DMS 273 treated with DMSO at 0.1 percent for 48 hours (cell line): ENCODE measurements at regions not wholly inside any gene's neighbourhood (a gene's known extent, or its start where the extent isn't known, plus 50 kb on each side); places are given as distances from the start of the nearest gene placed in this dataset.
A peak's percentile ranks its signal among the peaks of the same experiment; 100 is the strongest.
"Not testable (repeated sequence)": the region's sequence is repeated elsewhere in the genome, so short reads cannot be mapped to it uniquely, and the experiment has no call there.

Experiments used
- DNase-seq: peaks from one replicate; lab custom pipeline; 2025; lab: John Stamatoyannopoulos, UW

DNA sequence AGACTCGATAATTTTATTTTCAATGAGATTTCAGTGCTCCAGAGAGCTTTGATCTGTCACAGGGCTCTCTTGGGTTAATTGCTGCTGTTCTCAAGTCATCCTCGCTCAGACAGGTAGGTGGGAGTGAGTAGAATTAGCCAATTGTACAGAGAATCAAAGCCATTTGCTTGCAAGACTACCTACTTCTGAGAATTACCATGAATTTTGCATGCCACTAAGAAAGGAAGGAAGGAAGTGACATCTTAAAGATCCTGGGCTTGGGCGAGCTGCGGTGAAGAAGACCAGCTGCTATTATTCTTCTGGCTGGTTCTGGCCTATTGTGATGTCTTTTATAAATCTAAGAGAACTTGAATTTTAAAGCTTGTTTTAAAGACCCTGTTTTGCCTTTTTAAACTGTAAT, 154.1 kb upstream of the LPP start:
- DNase-seq: no peak

DNA sequence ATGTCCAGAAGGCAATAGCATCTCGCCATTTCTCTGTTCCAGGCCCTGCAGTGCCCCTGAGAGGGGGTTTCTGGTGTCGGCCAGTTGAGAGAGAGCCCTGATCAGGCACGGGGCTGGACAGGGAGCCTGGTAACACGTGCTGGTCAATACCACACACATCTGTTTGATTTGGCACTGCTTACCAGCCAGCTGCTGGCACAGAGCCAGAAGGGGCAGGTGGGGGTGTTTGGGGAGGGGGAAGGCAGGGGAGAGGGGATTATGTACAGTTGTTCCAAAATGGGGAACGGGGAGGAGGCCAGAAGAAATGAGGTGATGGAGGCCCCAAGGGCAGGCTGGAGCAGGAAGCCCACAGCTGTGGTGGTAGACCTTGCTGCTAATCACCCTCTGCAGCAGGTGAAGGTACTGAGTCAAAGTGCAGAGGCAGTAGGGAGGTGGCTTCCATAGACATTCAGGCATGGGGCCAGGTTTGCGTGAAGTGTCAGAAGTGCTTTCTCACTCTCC, 153.5 kb upstream of the LPP start:
- no peak for DNase-seq

DNA sequence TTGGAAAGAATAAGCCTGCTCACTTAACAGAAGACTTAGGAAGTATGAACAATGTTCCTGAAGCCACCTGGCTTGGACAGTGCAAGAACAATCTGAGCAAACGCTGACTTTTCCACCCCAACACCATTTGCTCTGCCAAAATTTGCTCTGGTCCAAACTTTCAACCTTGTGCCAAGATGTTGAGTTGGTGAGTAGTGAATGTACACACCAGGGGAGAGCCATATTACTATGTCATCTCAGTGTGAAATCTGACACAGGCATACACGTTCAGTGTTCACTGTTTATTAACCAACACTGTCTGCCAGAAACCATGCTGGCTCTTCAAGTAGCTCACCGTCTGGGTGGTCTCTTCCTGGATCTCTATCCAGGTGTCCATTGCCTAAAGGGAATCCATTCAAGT, 152.9 kb upstream of the LPP start:
- DNase-seq: no peak

DNA sequence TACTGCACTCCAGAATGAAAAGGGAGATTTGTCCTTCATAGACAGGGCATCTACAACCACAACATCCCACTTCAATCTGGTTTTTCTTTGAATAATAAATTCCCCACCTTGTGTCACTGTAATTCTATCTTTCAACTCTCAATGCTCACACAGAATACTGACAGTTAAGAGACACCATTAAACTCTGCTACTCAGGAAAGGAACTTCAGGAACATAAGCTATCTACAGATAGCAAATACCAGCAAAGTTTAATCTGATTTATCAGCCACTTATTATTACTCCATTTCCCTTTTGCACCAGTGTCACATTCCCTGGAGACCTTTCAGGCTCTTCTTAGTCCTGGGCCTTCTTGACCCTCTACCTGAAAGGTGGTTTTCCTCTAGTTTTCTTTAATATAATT, 152.0 kb upstream of the LPP start:
- no peak for DNase-seq

DNA sequence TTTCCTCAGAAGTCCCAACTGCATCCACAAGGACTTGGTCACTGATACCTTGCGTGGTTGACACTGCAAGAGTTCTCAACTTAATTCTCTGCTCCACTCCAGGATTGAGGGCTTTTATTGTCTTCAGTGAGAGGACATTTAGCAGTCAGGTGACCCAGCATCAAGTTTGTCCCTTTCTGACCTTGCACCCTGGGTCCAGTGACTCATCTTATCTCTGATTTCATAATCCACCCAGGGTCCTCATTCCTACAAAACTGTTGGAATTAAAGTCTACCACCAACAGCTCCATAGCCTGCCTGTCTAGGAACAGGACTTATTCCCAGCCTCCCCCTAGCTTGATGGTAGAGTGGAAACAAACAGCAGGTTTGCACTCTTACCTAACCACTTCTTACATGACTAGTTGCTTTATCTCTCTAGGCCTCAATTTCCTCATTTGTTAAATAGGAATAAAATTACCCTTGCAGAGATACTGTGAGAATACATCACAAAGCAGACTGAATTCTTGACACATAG, 151.3 kb upstream of the LPP start:
- DNase-seq: no peak

DNA sequence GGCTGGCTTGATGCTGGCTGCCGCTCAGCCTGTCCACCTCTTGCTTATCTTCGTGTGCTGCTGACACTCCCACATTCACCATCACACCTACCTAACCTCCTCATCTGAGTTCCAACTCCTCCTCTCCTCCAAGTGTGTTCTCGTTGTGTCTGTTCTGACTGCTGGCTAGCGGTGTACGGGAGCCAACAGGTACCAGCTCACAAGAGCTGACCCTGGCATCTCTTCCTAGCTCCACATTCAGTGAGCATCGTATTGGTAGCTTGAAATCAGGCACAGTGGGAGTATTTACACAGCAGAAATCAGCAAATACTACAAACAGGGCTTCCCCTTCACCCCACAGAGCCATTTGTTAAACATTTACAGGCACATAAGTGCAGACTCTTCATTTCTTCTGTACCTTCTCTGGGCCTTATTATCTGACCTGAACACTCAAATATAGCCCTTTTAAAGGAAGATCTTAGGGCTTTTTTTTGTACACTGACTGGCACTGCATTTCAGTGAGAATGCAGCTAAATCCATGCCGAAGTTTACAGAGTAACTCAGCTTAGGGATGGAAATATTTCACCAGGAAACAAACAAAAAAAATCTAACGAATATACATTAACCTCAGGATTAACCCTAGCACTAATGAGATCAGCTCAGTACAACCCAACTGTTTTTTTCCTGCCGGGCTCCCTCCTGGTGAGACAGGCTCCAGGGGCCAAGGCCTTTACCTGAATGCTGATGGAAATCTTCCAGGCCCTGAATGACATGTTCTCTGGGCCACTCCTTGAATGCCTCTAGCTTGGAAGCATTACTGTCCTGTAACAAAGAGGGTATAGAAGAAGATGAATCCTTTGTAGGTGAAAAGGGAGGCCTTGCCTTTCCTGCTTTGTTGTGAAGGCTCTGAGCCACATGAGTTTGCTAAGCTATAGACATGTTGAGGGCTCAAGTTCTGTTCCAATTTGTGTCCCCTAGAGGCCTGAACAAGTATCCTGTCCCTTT, 150.5 kb upstream of the LPP start:
- no peak for DNase-seq

DNA sequence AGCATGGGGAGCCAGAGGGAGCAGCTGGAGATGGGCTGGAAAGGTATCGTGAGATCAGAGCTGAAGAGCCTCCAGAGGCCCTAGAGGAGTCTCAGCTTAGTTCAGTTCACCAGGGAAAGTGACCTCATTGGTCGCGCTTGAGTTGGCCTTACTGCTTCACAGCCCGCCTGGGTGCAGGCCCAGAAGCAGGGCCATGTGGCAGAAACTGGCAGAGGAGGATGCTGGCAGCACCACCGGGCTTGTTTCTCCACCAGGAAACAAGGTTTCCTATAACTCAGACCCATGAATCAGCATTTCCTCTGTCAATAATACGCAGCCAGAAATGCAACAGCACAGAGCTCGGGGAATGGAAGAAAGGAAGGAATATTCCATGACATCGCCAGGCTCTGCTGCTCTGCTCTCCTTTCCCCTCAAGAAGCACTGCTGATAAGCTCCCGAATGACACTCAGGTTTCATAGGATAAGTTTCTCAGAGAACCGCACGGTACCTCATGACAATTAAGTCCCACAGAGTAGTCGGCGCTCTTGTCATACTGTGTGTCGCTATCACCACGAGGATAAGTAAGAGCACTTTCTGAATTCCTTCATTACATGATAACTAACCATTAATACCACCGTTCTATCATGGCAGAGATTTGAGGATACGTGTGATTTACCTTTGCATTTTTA, 147.1 kb upstream of the LPP start:
- DNase-seq: no peak

DNA sequence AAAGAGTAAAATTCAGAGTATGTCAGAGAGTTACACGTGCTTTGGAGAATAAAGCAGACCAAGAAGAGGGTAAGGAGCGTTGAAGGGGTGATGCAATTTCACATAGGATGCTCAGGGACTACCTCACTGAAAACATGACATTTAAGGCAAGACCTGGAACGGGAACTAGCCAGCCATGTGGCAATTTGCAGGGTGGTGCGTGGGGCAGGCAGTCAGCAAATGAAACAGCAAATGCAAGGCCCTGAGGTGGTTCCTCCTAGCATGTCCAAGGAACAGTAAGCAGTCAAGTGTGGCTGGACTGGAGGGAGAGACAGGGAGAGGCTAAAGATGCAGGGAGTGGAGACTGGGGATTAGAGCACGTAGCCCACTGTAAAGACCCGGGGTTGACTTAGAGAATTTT, 146.1 kb upstream of the LPP start:
- no peak for DNase-seq

DNA sequence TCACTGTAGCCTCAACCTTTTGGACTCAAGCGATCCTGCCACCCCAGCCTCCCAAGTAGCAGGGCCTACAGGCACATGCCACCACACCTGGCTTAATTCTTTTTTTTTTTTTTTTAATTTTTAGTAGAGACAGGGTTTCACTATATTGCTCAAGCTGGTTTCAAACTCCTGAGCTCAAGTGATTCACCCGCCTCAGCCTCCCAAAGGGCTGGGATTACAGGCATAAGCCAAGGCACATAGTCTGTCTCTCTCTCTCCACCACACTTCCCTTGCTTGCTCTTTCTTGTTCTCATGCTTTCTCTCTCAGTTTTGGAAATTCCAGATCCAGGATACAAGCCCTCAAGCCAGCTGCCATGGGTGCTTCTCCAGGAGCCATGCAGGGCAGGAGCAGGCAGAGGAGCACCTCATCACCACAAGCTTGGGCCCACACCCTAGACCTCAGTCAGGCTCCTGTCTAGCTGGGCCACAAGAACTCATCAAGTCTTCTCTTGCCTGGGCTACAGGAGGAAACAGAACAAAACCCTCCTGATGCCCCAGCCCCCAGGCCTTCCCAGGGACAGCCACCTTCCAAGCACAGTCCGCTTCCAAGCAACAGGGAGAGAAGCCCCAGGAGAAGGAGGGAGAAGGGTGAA, 145.3 kb upstream of the LPP start:
- no peak for DNase-seq

DNA sequence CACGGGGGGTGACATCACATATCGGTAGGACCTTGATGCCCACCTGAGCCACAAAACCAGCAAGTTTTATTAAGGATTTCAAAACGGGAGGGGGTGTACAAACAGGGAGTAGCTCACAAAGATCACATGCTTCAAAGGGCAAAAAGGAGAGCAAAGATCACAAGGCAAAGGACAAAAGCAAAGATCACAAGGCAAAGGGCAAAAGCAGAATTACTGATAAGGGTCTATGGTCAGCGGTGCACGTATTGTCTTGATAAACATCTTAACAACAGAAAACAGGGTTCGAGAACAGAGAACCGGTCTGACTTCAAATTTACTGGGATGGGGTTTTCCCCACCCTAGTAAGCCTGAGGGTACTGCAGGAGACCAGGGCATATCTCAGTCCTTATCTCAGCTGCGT, 143.5 kb upstream of the LPP start:
- no peak for DNase-seq

DNA sequence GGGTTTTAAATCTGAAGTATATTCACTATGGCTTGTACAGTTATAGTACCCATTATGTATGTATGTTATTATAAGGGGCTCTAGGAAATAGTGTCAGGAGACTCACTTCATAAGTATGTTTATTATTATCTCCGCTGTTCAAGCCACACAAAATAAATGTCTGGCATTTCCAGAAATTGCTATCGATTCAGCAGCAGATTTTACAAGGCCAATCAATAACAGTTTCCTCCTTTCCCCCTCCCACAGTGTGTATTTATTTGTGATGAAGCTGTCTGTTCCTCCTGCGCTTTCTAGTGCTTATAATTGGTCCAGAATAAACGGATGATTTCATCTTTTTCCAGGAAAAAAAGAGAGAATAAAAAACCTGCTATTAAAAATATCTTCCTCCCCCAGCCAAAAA, 134.2 kb upstream of the LPP start:
- no peak for DNase-seq

DNA sequence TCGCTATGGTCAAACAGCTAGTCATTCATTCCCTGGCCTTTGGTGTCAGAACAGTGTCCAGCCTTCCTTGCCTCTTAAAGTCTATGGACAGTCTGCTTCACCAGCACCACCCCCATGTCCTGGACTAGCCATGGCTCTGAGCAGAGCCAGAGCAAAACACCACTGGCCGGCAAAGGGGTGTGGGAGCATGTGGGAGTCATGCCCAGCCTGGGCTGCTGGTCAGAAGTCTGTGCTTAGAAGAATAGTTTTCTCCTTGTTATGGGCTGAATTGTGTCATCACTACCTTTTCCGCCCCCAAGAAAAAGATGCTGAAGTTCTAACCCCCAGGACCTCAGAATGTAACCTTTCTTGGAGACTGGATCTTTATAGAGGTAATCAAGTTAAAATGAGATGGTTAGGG, 132.9 kb upstream of the LPP start:
- no peak for DNase-seq

DNA sequence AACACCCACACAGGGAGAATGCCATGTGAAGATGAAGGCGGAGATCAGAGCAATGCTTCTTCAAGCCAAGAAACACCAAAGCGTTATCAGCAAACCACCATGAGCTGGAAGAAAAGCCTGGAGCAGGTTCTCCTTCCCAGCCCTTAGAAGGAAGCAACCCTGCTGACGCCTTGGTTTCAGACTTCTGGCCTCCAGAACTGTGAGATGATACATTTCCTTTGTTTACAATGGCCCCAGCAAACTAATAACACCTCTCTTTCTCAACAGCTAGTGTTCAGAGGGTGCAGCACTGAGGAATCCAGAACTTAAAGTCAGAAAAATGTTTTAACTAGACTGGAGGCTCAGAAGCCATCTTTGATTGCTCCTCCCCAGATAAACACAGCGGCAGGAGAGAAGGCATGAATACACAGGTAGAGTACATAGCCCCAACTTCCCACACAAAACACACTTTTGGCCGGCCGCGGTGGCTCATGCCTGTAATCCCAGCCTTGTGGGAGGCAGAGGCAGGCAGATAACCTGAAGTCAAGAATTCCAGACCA, 132.4 kb upstream of the LPP start:
- no peak for DNase-seq

DNA sequence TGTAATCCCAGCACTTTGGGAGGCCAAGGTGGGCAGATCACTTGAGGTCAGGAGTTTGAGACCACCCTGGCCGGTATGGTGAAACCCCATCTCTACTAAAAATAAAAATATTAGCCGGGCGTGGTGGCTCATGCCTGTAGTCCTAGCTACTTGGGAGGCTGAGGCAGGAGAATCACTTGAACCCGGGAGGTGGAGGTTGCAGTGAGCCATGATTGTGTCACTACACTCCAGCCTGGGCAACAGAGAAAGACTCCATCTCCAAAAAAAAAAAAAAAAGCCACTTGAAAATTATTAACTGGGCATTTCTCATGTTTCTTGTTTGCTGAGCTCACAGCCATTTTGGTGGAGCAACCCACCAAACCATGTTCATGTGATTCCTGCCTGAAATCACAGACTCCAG, 131.1 kb upstream of the LPP start:
- not testable (repeated sequence) for DNase-seq

DNA sequence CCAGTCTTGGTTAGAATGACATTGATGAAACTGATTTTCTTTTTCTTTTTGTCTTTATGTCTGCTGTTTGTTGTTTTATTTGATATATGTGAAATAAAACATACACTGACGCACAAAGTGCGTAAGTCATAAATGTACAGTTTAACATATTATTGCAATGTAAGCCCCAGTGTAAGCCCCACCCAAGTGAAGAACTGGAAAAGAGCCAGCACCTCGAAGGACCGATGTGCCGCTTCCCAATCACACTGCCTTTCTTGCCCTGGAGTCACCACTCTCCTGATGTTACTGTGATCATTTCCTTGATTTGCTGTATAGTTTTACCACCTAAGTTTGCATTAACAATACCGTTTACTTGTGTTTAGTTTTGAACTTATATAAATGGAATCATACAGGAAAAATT, 128.4 kb upstream of the LPP start:
- no peak for DNase-seq

DNA sequence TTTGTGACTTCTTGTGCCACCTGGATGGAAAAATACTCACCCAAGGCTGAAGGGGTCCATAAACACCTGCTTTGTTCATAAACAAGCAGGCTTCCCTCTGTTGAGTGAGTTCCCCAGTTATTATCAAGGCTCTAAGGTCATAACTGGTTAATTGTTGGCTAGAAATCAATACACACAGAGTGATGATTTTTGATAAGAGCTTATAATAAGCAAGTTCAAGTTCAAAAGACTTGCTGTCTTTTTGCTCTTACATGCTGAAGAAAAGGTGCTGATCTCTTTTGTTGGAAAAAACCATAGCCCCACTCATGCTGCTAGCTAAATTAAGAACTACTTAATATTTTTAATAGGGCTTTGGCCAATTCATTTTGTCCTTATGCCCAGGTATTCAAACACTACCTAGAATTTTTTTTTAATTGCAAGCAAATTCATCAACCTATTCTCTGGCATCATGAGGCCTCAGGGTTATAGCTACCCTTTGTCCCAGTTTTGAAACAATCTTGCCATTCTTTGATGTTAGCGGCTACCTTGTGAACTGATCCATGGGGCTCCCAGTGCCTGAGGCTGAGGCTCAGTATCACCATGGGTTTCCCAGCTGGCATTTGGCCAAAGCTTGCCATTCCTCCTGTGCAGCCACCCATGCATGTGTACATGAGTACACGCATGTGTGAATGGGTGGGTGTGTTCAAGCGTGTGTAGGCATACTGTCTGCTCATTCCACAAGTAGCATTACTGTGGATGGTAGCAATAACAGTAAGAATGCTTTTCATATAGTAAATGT, 127.6 kb upstream of the LPP start:
- no peak for DNase-seq

DNA sequence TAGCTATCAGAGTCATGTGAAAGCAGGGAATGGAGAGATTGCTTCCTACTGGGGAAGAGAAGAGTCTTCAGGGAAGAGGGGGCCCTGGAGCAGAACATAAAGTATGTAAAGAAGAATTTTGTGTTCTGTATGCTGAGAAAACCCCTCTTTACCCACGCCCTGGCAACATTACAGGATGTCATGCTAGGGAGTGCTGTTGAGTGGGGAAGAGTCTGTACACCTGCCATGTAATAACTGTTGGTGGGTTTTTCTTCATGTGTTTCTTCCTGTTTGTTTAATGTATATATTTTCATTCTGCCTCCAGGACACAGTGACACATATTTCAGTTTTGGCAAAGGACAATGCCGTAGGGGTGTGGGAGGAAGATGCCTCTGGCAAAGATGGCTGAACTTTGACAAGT, 122.8 kb upstream of the LPP start:
- DNase-seq: no peak

DNA sequence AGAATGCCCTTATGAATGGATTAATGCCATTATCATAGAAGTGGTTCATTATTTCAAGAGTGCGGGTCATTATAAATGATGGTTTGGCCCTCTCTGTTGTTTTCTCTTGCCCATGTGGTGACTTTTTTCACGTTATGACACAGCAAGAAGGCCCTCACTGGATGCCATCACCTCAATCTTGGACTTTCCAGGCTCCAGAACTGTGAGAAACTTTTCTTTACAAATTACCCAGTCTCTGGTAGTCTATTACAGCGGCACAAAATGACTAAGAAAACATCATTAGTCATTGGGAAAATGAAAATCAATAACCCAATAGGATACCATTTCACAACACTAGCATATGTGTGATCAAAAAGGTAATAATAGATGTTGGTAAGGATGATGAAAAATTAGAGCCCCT, 119.0 kb upstream of the LPP start:
- no peak for DNase-seq

DNA sequence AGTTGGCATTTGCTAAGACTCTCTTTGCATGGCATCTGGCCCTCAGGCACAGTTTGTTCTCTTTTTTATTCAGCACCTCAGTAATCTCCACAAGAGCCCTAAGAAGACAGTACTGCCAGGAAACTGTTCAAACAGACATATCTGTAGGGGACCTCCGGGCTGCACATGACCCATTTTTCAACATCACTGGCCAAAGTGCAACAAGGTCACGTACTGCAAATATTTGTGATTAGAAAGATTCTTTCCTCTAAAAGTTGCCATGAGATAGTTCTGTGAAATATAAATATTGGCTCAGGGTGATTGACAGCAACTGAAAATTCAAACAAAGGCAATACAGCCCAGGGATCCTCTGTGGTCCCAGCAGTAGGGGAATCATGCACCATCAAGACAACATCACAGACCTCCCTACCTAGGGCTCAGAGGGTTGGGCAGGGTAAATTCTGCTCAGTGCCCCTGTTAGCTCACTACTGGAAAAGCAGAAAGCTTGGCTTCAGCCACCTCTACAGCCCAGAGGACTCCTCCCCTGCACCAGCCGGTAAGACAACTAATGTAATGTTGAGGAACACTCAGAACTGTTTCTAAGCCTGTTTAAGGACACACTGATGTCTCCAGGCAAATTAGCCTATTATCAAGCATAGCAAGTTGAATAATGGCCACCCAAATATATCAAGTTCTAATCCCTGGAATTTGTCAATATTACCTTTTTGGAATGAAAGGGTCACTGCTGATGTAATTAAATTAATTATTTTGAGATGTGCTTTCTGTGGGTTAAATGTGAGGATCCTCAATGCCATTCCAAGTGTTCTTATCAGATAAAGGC, 117.4 kb upstream of the LPP start:
- no peak for DNase-seq

DNA sequence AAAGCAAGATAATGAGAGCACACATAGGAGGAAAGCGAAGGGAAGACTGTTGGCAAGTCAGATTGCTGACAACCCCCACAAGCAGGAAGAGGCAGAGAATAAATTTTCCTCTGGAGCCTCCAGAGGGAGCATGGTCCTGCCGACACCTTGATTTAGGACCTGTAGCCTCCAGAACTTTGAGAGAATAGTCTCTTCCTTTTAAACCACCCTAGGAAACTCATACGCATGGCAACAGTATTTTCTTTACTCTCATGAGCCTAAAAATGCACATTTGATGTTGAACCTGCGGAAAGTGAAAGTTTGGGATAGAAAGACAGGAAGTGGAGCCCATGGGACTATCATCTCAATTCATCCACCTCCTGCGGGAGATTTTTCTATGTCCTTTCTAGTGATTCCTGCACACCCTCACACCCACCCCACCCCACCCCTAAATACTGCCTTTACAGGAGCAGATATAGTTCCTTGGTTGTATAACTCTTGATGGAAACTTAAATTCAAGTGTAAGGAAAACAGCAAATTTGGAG, 116.7 kb upstream of the LPP start:
- DNase-seq: peak; percentile 32
